RPMI7951 (cell line): ENCODE measurements at regions not wholly inside any gene's neighbourhood (a gene's known extent, or its start where the extent isn't known, plus 50 kb on each side); places are given as distances from the start of the nearest gene placed in this dataset.
A peak's percentile ranks its signal among the peaks of the same experiment; 100 is the strongest.

ENCODE experiments used
- DNase-seq: peaks from one replicate; pipeline ENCODE4 v3.0.0-alpha.2; 2012; ENCODE audit warnings: low read depth

GRCh38 chr13:107864543-107865317 is 350.6 kb downstream of the LIG4 start:
- peak; percentile 45 for DNase-seq

- no peak for DNase-seq
Measured at GRCh38 chr13:107860284-107860683, 355.1 kb downstream of the LIG4 start.

GRCh38 chr13:107854880-107855279 is 360.5 kb downstream of the LIG4 start:
- no peak for DNase-seq

GRCh38 chr13:107852072-107852471 is 363.3 kb downstream of the LIG4 start:
- DNase-seq: no peak

- no peak for DNase-seq
Measured at GRCh38 chr13:107851670-107852069, 363.7 kb downstream of the LIG4 start.

GRCh38 chr13:107847406-107847805 is 367.9 kb downstream of the LIG4 start:
- no peak for DNase-seq

GRCh38 chr13:107846642-107847041 is 368.7 kb downstream of the LIG4 start:
- DNase-seq: no peak

- no peak for DNase-seq
Measured at GRCh38 chr13:107845911-107846310, 369.4 kb downstream of the LIG4 start.

GRCh38 chr13:107843681-107844080 is 371.7 kb downstream of the LIG4 start:
- no peak for DNase-seq

- DNase-seq: no peak
Measured at GRCh38 chr13:107843281-107843680, 372.1 kb downstream of the LIG4 start.

- DNase-seq: no peak
Measured at GRCh38 chr13:107842562-107843180, 372.7 kb downstream of the LIG4 start.

GRCh38 chr13:107838588-107839161 is 376.7 kb downstream of the LIG4 start:
- no peak for DNase-seq

GRCh38 chr13:107836685-107837084 is 378.7 kb downstream of the LIG4 start:
- no peak for DNase-seq

GRCh38 chr13:107835339-107836018 is 379.9 kb downstream of the LIG4 start:
- DNase-seq: no peak

GRCh38 chr13:107834717-107835116 is 380.6 kb downstream of the LIG4 start:
- DNase-seq: no peak

- no peak for DNase-seq
Measured at GRCh38 chr13:107834281-107834680, 381.1 kb downstream of the LIG4 start.

- no peak for DNase-seq
Measured at GRCh38 chr13:107832500-107833100, 382.7 kb downstream of the LIG4 start.

GRCh38 chr13:107830804-107831203 is 384.5 kb downstream of the LIG4 start:
- no peak for DNase-seq

GRCh38 chr13:107827840-107828549 is 387.3 kb downstream of the LIG4 start:
- no peak for DNase-seq

- DNase-seq: no peak
Measured at GRCh38 chr13:107824635-107825034, 390.7 kb downstream of the LIG4 start.

GRCh38 chr13:107822006-107822405 is 393.3 kb downstream of the LIG4 start:
- no peak for DNase-seq

- DNase-seq: no peak
Measured at GRCh38 chr13:107821492-107821891, 393.8 kb downstream of the LIG4 start.
